Uterus (tissue), 2 donors: ENCODE measurements at regions not wholly inside any gene's neighbourhood (a gene's known extent, or its start where the extent isn't known, plus 50 kb on each side); places are given as distances from the start of the nearest gene placed in this dataset.

Experiments used
- POLR2A ChIP-seq, 2 donors: fragments of 450-650 bp; IDR thresholded peaks; one replicate each; pipeline ENCODE4 v1.6.1; 2016; ENCODE audit warnings: antibody characterized with exemption in 2 of 2, mild to moderate bottlenecking in 1 of 2, moderate library complexity in 1 of 2
- TF ChIP-seq, protein P1 (sequence below), 4 experiments: fragments of 200-600 bp in 2 of 4; fragments of 450-650 bp in 2 of 4; sonication (generic) in 2 of 4; IDR thresholded peaks; one replicate each; pipeline ENCODE4 v1.5.1; 2016 to 2019; ENCODE audit warnings: antibody characterized with exemption in 4 of 4, mild to moderate bottlenecking in 2 of 4, moderate library complexity in 1 of 4

DNA sequence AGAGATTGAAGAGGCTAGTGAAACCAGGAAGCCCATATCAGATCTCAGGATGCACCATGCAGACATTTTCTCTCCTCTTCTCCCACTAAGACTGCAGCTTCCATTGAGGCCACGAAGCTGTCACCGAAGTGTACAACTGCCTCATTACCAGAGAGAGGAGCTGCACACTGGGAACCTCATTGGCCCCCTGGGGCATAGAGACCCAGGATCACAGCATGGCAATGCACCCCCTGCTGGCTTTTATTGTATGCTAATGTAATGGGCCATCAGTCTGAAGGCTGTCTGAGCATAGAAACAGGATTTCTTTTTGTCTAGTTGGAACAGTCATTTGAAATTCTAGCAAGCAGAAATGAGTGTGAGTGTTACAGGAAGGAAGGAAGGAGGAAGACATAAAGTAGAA lies 861.6 kb upstream of the CELF4 start:
- TF ChIP-seq, protein P1, sequence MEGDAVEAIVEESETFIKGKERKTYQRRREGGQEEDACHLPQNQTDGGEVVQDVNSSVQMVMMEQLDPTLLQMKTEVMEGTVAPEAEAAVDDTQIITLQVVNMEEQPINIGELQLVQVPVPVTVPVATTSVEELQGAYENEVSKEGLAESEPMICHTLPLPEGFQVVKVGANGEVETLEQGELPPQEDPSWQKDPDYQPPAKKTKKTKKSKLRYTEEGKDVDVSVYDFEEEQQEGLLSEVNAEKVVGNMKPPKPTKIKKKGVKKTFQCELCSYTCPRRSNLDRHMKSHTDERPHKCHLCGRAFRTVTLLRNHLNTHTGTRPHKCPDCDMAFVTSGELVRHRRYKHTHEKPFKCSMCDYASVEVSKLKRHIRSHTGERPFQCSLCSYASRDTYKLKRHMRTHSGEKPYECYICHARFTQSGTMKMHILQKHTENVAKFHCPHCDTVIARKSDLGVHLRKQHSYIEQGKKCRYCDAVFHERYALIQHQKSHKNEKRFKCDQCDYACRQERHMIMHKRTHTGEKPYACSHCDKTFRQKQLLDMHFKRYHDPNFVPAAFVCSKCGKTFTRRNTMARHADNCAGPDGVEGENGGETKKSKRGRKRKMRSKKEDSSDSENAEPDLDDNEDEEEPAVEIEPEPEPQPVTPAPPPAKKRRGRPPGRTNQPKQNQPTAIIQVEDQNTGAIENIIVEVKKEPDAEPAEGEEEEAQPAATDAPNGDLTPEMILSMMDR (IDR thresholded peaks at IDR 0.05): no peak
- TF ChIP-seq POLR2A (IDR thresholded peaks at IDR 0.05): no peak
